ENCODE measurements at regions not wholly inside any gene's neighbourhood (a gene's known extent, or its start where the extent isn't known, plus 50 kb on each side); places are given as distances from the start of the nearest gene placed in this dataset.

GRCh38 chr5:92003806-92004205, 620.7 kb upstream of the ARRDC3 start:
- no peaks in the 10 kb centered on the region for H4K20me1 ChIP-seq (replicated peaks; ENCODE audit: control insufficient read depth, extremely low read depth, insufficient read depth, low read length)
- no peaks in the 10 kb centered on the region for H3K9me3 ChIP-seq (replicated peaks; ENCODE audit: control insufficient read depth, insufficient read depth, low read length)
- no peak overlapping the region for H2AFZ ChIP-seq (ENCODE audit: low read depth, low read length)
- no peaks in the 10 kb centered on the region for H3K27me3 ChIP-seq (ENCODE audit: control insufficient read depth in 2 of 2, insufficient read depth in 2 of 2, low read length in 2 of 2)
- H3K27ac ChIP-seq (ENCODE audit: insufficient read depth, low read depth, low read length), result no peak overlapping the region
- H3K4me2 ChIP-seq (ENCODE audit: insufficient read depth, low read length), result no peak overlapping the region
- no peak overlapping the region for H3K4me3 ChIP-seq (replicated peaks in 1 of 3; ENCODE audit: insufficient read depth in 1 of 3, low read depth in 1 of 3, low read length in 3 of 3)
- no TSS peak for BruUV-seq (replicated peaks)
- H3K4me1 ChIP-seq (ENCODE audit: control insufficient read depth, extremely low read depth, insufficient read depth, low read length), result no peaks in the 10 kb centered on the region
- dilution Hi-C loops (cut with MboI; ENCODE audit: extremely low pct_ligation_motif_present, low sequenced_read_pairs), result no loop called here
- no peak overlapping the region for H3K9ac ChIP-seq (replicated peaks; ENCODE audit: extremely low read depth, insufficient read depth, low read length)
- H3K9me1 ChIP-seq (replicated peaks; ENCODE audit: control insufficient read depth, extremely low read depth, insufficient read depth, low read length), result no peaks in the 10 kb centered on the region
- intact Hi-C loops (cut with micrococcal nuclease), result no loop called here
- CTCF ChIA-PET, result no interaction called here
- DNase-seq (ENCODE audit: low read depth, low spot score), result no peak
- POLR2A ChIA-PET, result no interaction called here
- FAIRE-seq, result no peak
- no peak for TF ChIP-seq POLR2AphosphoS5 (IDR thresholded peaks at IDR 0.05; ENCODE audit: insufficient read depth, low read depth, low read length)
- no peak for TF ChIP-seq EZH2 (IDR thresholded peaks at IDR 0.05; ENCODE audit: borderline replicate concordance, low read depth, low read length, severe bottlenecking)
- TF ChIP-seq JUN (IDR thresholded peaks at IDR 0.05; ENCODE audit: borderline replicate concordance, insufficient read depth, insufficient read length, low read depth), result no peak
- no peaks in the 10 kb centered on the region for H3K36me3 ChIP-seq (ENCODE audit: control insufficient read depth in 2 of 2, extremely low read depth in 1 of 2, insufficient read depth in 2 of 2, low read length in 2 of 2)
- H3K79me2 ChIP-seq (ENCODE audit: control insufficient read depth, insufficient read depth, low read length), result no peaks in the 10 kb centered on the region

- POLR2A ChIA-PET, result no interaction called here
These were observed 619.7 kb upstream of the ARRDC3 start for GRCh38 chr5:92002721-92003274.

More at GRCh38 chr5:92002721-92003274, 619.7 kb upstream of the ARRDC3 start:
- no TSS peak for BruUV-seq (replicated peaks)
- Histone ChIP-seq H3K4me1 (ENCODE audit: control insufficient read depth, extremely low read depth, insufficient read depth, low read length) (no peaks in the 10 kb centered on the region), H3K27me3 (ENCODE audit: control insufficient read depth in 2 of 2, insufficient read depth in 2 of 2, low read length in 2 of 2) (no peaks in the 10 kb centered on the region), H3K79me2 (ENCODE audit: control insufficient read depth, insufficient read depth, low read length) (no peaks in the 10 kb centered on the region), H4K20me1 (replicated peaks; ENCODE audit: control insufficient read depth, extremely low read depth, insufficient read depth, low read length) (no peaks in the 10 kb centered on the region), H3K27ac (ENCODE audit: insufficient read depth, low read depth, low read length) (no peak overlapping the region), H3K4me3 (replicated peaks in 1 of 3; ENCODE audit: insufficient read depth in 1 of 3, low read depth in 1 of 3, low read length in 3 of 3) (no peak overlapping the region), H3K9ac (replicated peaks; ENCODE audit: extremely low read depth, insufficient read depth, low read length) (no peak overlapping the region), H2AFZ (ENCODE audit: low read depth, low read length) (no peak overlapping the region), H3K4me2 (ENCODE audit: insufficient read depth, low read length) (no peak overlapping the region), H3K36me3 (ENCODE audit: control insufficient read depth in 2 of 2, extremely low read depth in 1 of 2, insufficient read depth in 2 of 2, low read length in 2 of 2) (no peaks in the 10 kb centered on the region), H3K9me1 (replicated peaks; ENCODE audit: control insufficient read depth, extremely low read depth, insufficient read depth, low read length) (no peaks in the 10 kb centered on the region), H3K9me3 (replicated peaks; ENCODE audit: control insufficient read depth, insufficient read depth, low read length) (no peaks in the 10 kb centered on the region)
- dilution Hi-C loops (cut with MboI; ENCODE audit: extremely low pct_ligation_motif_present, low sequenced_read_pairs) (no loop called here), intact Hi-C loops (cut with micrococcal nuclease) (no loop called here)
- CTCF ChIA-PET, result no interaction called here
- DNase-seq (ENCODE audit: low read depth, low spot score) (no peak), FAIRE-seq (no peak)
- TF ChIP-seq EZH2 (IDR thresholded peaks at IDR 0.05; ENCODE audit: borderline replicate concordance, low read depth, low read length, severe bottlenecking) (no peak), JUN (IDR thresholded peaks at IDR 0.05; ENCODE audit: borderline replicate concordance, insufficient read depth, insufficient read length, low read depth) (no peak), MYC (IDR thresholded peaks at IDR 0.05; ENCODE audit: low read depth, low read length) (no peak), FOS (IDR thresholded peaks at IDR 0.05; ENCODE audit: borderline replicate concordance, insufficient read depth, low read length) (no peak), POLR2AphosphoS5 (IDR thresholded peaks at IDR 0.05; ENCODE audit: insufficient read depth, low read depth, low read length) (no peak), GATA2 (IDR thresholded peaks at IDR 0.05; ENCODE audit: insufficient read depth, insufficient read length, low read depth, low read length) (no peak), POLR2A (IDR thresholded peaks at IDR 0.05; ENCODE audit: low read depth, low read length) (no peak), MAX (IDR thresholded peaks at IDR 0.05; ENCODE audit: insufficient read depth, insufficient read length) (no peak)
- TF ChIP-seq, protein P1, sequence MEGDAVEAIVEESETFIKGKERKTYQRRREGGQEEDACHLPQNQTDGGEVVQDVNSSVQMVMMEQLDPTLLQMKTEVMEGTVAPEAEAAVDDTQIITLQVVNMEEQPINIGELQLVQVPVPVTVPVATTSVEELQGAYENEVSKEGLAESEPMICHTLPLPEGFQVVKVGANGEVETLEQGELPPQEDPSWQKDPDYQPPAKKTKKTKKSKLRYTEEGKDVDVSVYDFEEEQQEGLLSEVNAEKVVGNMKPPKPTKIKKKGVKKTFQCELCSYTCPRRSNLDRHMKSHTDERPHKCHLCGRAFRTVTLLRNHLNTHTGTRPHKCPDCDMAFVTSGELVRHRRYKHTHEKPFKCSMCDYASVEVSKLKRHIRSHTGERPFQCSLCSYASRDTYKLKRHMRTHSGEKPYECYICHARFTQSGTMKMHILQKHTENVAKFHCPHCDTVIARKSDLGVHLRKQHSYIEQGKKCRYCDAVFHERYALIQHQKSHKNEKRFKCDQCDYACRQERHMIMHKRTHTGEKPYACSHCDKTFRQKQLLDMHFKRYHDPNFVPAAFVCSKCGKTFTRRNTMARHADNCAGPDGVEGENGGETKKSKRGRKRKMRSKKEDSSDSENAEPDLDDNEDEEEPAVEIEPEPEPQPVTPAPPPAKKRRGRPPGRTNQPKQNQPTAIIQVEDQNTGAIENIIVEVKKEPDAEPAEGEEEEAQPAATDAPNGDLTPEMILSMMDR (IDR thresholded peaks at IDR 0.05; ENCODE audit: extremely low read depth in 1 of 2, insufficient read depth in 1 of 2, low read depth in 1 of 2, low read length in 2 of 2), result no peak

Data from endothelial cell of umbilical vein (primary cell).